Hematopoietic multipotent progenitor cell (in vitro differentiated cells): ENCODE measurements at regions not wholly inside any gene's neighbourhood (a gene's known extent, or its start where the extent isn't known, plus 50 kb on each side); places are given as distances from the start of the nearest gene placed in this dataset.
"Not testable (repeated sequence)": the region's sequence is repeated elsewhere in the genome, so short reads cannot be mapped to it uniquely, and the experiment has no call there.

Source experiments
- DNase-seq, 3 donors: peaks; one replicate each; pipeline ENCODE4 v3.0.0-alpha.2; 2011 to 2015; ENCODE audit warnings: low read depth in 2 of 3, low spot score in 2 of 3

DNA sequence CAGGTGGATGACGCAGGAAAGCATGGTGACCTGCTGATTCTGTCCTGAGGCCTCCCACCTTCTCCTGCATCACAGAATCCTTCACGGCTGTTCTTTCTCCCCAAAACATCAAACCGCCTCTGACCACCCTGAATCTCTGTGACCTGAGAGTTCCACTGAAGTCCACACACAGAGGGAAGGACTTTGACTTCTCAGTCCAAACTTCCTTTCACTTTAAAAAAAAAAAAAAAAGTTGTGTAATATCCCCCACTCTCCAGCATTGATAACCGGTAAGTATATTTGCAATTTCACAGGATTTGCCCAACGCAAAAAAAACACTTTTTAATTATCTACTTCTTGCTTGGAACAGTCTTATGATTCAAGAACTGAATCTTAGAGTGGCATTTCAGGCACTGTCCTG, 259.5 kb upstream of the IRS2 start:
- DNase-seq: no peak

DNA sequence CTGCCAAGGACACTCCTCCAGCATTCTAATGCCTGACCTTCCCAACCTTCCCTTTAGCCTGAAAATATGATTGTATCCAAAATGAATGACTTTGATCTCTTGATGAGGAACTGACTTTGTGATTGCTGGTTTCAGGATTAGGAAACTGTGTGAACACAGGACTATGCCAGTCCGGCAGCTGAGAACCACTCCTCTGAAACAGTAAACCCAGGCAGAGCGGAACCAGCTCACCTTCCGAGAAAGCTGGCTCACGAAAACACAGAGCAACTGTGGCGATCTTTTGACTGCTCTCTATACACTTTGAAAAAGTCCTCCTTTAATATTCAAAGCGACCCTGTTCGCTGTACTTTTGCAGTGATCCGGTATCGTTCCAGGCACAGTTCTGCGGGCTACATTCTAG, 258.8 kb upstream of the IRS2 start:
- DNase-seq: no peak

- no peak for DNase-seq
Measured at GRCh38 chr13:110044551-110045111, 258.2 kb upstream of the IRS2 start.

GRCh38 chr13:110042253-110042950, 256.0 kb upstream of the IRS2 start:
- DNase-seq: no peak

GRCh38 chr13:110041638-110042037, 255.3 kb upstream of the IRS2 start:
- DNase-seq: not testable (repeated sequence)

- no peak for DNase-seq
Measured at GRCh38 chr13:110037925-110038573, 251.7 kb upstream of the IRS2 start.

DNA sequence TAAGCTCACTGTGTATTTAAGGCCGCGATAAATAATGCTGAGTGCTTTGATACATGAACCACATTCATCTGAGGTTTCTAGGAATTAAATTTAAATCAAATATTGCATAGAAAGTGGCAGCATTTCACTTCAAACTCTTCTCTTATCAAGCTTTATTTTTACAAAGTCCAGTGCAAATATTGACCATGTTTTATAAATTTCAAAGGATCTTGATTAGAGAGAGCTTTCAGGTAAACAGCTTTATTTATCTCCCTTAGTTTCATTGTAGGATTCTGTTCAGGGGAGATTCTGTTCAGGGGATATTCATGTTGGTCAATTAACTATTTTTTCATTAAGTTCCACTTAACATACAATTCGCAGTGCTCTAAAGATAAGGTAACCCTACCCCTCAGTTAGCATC, 249.7 kb upstream of the IRS2 start:
- DNase-seq: no peak

DNA sequence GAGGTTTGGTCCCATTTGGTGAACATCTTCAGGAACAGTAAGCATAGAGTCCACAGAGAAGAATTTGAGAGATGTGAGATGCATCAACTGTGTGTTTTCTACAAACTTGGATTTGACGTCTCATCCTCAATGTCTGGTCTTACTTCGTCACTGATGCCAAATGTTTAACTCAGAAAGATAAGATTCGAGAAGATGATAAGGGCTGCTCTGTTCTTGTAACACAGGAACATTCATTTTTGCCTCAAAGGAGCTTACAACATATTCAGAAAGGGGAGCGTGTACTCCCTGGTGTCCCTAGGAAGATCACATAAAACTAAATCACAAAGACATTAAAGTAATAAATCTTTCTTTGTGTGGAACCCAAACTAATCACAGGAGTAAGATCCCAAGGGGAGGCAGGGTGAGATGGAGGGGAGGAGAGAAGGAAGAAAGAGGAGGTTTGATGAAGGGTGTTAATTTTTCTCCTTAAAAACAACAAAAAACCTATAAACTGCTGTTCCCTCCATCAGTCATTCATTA, 247.7 kb upstream of the IRS2 start:
- DNase-seq: no peak

DNA sequence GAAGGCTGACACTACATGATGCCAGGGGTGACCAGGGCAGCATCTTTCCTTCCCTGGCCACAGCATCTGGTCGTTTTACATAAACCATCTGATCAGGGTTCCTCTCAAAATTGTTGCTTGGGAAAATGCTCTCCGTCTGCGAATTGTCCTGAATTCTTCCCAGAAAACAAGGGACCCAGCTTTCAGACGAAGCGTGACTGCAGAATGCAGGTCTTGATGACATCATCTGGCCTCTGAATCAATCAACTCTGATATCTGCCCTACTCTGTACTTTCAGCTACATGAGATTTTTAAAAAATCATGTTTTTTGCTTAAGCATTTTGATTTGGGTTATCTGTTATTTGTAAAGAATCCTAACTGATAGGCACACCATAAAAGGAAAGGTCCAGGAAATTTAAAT, 246.6 kb upstream of the IRS2 start:
- DNase-seq: no peak

DNA sequence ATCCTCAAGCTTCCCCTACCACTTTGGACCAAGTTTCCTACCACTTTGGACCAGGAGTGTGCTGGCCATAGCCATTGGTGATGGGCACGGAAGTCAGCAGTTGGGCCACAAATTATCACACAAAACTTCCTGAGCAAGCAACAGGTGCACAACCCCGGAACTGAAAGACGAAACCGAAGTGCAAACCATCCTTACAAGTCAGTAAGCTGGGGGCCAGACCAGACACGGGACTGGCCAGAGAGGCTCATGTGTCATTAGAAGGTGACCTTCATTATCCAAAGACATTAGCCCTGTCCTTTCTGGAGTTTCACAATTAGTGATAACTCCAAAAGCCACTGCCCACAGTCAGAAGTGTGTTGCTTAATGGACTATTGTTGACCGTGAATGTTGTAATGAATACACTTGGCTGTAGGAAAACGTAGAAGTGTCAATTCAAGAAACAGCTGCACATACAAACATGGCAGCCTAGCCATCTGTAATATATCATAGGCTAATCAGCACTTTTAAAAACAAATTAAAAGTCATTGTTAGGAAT, 244.1 kb upstream of the IRS2 start:
- no peak for DNase-seq

DNA sequence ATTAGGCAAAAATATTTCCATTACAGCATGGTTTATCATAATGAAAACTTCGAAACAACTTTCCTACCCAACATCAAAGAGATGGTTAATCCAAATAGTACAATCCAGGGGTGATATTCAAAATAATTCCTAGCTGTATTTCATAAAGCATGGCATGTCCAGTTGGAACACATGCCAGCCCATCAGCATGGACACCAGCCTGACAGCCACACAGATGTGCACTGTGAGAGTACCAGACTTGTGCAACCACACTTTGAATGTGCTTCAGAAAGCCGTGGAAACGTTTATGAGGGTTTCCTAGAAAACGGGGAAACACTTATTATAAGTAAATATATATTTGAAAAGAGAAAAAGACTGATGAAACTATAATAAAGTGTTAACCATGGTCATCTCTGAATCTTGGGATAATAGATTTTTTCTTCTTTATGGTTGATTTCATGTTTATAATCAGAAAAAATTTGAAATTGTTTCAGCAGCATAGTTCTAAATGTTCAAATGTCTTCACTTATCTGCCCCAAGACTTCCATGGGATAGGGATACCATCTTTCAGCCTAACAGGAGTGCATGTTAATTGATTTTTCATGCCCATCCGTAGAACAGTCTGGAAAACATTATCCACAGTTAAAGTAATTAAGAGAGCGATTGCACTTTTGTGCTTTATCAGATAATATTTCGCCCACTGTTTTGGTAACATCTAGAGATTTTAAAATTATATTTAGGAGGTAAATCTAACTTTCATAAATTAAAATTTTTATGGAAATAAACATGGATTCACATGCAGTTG, 242.6 kb upstream of the IRS2 start:
- no peak for DNase-seq

DNA sequence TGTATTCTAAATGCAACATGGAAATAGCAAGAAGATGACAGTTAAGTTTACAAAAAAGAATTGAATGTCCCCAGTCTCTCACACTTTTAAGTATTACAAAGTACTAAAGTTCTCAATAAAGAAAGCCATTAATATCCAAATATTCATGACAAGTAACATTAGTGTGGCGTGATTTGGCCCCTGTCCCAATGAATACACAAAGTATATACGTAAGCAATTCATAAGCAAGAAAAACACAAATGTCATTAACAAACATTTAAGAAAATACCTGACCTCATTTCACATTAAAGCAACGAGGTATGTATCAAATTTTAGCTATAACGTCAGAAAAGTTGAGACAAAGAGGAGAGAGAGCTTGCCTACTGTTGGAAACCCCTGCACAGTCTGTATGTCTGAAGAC, 241.9 kb upstream of the IRS2 start:
- no peak for DNase-seq

DNA sequence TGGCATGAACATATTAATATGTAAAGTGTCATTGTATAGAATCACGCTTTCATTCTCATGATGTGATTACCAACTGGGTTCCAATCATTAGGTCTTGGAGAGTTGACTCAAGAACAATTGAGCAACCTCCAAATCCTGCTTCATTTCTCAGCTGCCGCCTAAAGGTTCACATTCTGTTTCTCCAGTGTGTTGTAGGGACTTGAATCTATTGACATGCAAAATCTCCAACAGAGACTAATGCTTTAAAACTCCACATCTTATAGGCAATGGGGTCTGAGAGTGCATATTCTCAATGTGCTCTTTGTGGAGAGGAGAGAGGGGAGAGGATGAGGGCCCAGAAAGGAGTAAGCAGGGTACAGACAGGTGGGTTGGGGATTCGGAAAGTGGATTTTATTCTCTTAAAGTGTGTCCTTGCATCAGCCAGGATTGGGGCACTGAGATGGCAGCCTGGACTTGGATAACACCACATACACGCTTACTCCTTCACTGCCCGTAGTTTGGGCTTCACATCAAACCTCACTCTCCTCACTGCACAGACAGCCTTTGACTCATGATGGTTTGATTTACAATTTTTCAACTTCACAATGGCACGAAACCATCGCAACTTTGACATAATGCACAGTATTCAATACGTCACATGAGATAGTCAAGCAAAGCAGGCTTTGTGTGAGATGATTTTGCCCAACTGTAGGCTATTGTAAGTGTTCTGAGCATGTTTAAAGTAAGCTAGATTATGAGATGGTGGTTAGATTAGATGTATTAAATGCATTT, 241.3 kb upstream of the IRS2 start:
- no peak for DNase-seq

- no peak for DNase-seq
Measured at GRCh38 chr13:110024645-110024980, 238.2 kb upstream of the IRS2 start.

GRCh38 chr13:110023729-110024644, 237.6 kb upstream of the IRS2 start:
- DNase-seq: no peak

DNA sequence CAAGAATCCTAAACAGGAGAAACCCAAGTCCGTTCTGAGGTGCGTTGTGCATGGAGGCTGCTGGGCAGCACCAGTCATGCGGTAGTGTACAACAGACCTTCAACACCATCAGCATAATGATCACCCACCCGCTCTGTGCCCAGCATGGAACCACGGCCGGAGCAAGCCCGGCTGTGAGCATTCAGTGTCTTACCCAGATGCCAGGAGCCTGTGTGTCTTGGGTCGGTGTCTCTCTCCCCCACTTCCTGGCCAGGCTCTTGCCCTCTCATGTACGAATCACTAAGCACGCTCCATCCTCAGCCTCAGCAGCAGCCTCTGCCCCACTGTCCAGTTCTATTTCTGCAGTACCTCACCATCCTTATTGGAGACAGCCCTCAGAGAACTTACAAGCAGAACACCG, 231.6 kb upstream of the IRS2 start:
- DNase-seq: no peak

DNA sequence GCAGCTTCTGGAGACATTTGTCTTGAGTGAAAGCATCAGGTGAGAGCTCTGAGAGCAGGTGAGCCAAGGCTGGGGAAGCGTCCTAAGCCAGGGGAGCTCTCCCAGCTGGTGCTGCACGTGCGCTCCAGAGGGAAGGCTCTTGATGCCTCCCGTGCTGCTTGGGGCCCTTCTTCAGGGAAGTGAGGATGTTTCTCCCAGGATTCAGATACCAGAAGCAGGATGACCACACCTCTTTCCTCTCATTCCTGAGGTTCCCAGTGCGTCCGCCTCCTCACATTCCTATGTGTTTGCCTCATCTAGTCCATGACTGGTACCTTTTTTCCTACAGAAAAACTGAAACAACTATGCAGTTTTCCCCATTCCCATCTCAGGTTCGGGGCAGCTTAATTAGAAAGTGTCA, 231.0 kb upstream of the IRS2 start:
- no peak for DNase-seq

GRCh38 chr13:110015253-110015652, 228.9 kb upstream of the IRS2 start:
- DNase-seq: no peak

DNA sequence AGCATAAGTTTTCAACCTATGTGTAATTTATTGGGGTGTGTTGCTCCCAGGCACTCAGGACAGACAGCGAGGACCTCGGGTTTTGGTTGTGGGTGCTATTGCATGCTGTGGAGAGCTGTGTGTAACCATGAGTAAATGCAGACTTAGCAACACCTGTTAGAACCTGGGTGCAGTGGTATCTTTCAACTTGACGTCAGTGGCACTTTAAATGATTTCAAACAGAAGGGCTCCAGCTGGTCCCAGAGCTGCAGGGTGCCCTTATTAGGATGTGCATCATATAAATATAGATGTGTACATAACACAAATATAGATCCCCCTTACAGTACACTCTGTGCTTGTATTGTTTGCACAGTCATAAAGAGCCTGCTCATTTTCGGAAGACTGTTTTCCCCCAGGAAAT, 228.3 kb upstream of the IRS2 start:
- no peak for DNase-seq
